Lower leg skin (tissue), 3 donors: ENCODE measurements at regions not wholly inside any gene's neighbourhood (a gene's known extent, or its start where the extent isn't known, plus 50 kb on each side); places are given as distances from the start of the nearest gene placed in this dataset.

Experiments used
- CTCF ChIP-seq, 3 donors: fragments of 450-650 bp; IDR thresholded peaks; one replicate each; pipeline ENCODE4 v1.5.1; 2016; ENCODE audit warnings: antibody characterized with exemption in 3 of 3, mild to moderate bottlenecking in 3 of 3, moderate library complexity in 2 of 3
- POLR2A ChIP-seq, 2 donors: fragments of 450-650 bp; IDR thresholded peaks; one replicate each; pipeline ENCODE4 v1.6.1; 2016 to 2017; ENCODE audit warnings: antibody characterized with exemption in 2 of 2, mild to moderate bottlenecking in 1 of 2, moderate library complexity in 1 of 2

GRCh38 chr12:71024281-71024680 is 103.7 kb upstream of the PTPRR start:
- TF ChIP-seq CTCF (IDR thresholded peaks at IDR 0.05), result no peak
- no peak for TF ChIP-seq POLR2A (IDR thresholded peaks at IDR 0.05)
